K562 (cell line): ENCODE measurements at regions not wholly inside any gene's neighbourhood (a gene's known extent, or its start where the extent isn't known, plus 50 kb on each side); places are given as distances from the start of the nearest gene placed in this dataset.

Source experiments
- ATAC-seq: fragments of 200-7000 bp; cut with Tn5 transposase; 3 replicates; pipeline ENCODE4 v1.9.1; 2020; ENCODE audit warnings: moderate library complexity
- BruUV-seq: library from RNA; stranded (reverse); fragments of 400-500 nt; replicated peaks from 2 replicates; lab custom pipeline; 2021; lab: Mats Ljungman, UMichigan
- CTCF ChIA-PET: fragments of 300-600 bp; formaldehyde crosslinking; extraction: SDS; loops from one replicate; lab custom pipeline; 2021; ENCODE audit warnings: low intra/inter-chr PET ratio; lab: Yijun Ruan, JAX
- POLR2A ChIA-PET: fragments of 300-600, 350-650 bp; sonication (Branson Sonifier 250); formaldehyde crosslinking; extraction: SDS; loops from one replicate; lab custom pipeline; 2021; ENCODE audit warnings: antibody characterized with exemption, inconsistent platforms; lab: Yijun Ruan, JAX
- DNase-seq, 4 experiments: peaks; one replicate each; pipeline versions ENCODE4 v3.0.0 to v3.0.0-alpha.2; 2011 to 2018; ENCODE audit warnings: low spot score in 3 of 4, mixed read lengths in 3 of 4; ENCODE audit errors: extremely low read depth in 1 of 4
- FAIRE-seq: peaks from 2 replicates; lab custom pipeline; 2011; peaks lifted over from hg19 to GRCh38; lab: Jason Lieb, UNC
- H2AFZ ChIP-seq: 2 replicates; pipeline ENCODE4 v1.6.0; 2011; ENCODE audit warnings: low read depth, low read length, control low read depth, inconsistent platforms
- H3K27ac ChIP-seq: fragments of 200-600 bp; 3 replicates; pipeline ENCODE4 v1.8.0; 2011; ENCODE audit warnings: low read depth, mild to moderate bottlenecking, control low read depth, inconsistent platforms, low read length, moderate library complexity, mixed read lengths; ENCODE audit errors: extremely low read depth
- H3K27me3 ChIP-seq, 2 experiments: fragments of 300-600 bp in 1 of 2; 2 replicates in 1 of 2; 3 replicates in 1 of 2; pipeline versions ENCODE4 v1.6.0 to v1.8.0; 2011; ENCODE audit warnings: inconsistent platforms in 2 of 2, low read length in 2 of 2, mild to moderate bottlenecking in 1 of 2, mixed read lengths in 1 of 2, moderate library complexity in 1 of 2; ENCODE audit not compliant: control insufficient read depth in 2 of 2, insufficient read depth in 2 of 2
- H3K36me3 ChIP-seq: fragments of 300-600 bp; 3 replicates; pipeline ENCODE4 v1.8.0; 2011; ENCODE audit warnings: mild to moderate bottlenecking, low read length, inconsistent platforms; ENCODE audit not compliant: control insufficient read depth, insufficient read depth
- H3K4me1 ChIP-seq, 2 experiments: fragments of 200-600 bp in 1 of 2; replicated peaks in 1 of 2; 2 replicates in 1 of 2; 3 replicates in 1 of 2; pipeline versions ENCODE4 v1.5.1 to v1.8.0; 2011; ENCODE audit warnings: inconsistent platforms in 2 of 2, low read length in 2 of 2, mild to moderate bottlenecking in 1 of 2, mixed read lengths in 1 of 2, moderate library complexity in 1 of 2; ENCODE audit not compliant: control insufficient read depth in 2 of 2, insufficient read depth in 2 of 2
- H3K4me2 ChIP-seq: 2 replicates; pipeline ENCODE4 v1.6.1; 2011; ENCODE audit warnings: low read length, control low read depth, inconsistent platforms, mixed read lengths; ENCODE audit not compliant: insufficient read depth
- H3K4me3 ChIP-seq: fragments of 200-600 bp; sonication (generic), shearing (Covaris generic); 2 replicates; pipeline ENCODE4 v1.5.1; 2016; ENCODE audit warnings: control low read depth, inconsistent platforms
- H3K79me2 ChIP-seq: fragments of 200-600 bp; 3 replicates; pipeline ENCODE4 v1.8.0; 2011; ENCODE audit warnings: low read length, inconsistent platforms; ENCODE audit not compliant: control insufficient read depth, insufficient read depth
- H3K9ac ChIP-seq, 2 experiments: 2 replicates each; pipeline versions ENCODE4 v1.6.0 to v1.6.1; 2011; ENCODE audit warnings: low read depth in 2 of 2, low read length in 2 of 2, control low read depth in 1 of 2, inconsistent platforms in 1 of 2, mild to moderate bottlenecking in 1 of 2, mixed read lengths in 1 of 2; ENCODE audit not compliant: insufficient read depth in 1 of 2
- H3K9me1 ChIP-seq: one replicate; pipeline ENCODE4 v1.6.0; 2011; ENCODE audit warnings: inconsistent platforms, mild to moderate bottlenecking, low read length, moderate library complexity; ENCODE audit not compliant: control insufficient read depth, insufficient read depth
- H3K9me3 ChIP-seq: replicated peaks from 2 replicates; pipeline ENCODE4 v1.5.1; 2011; ENCODE audit warnings: low read depth, low read length, inconsistent platforms; ENCODE audit not compliant: control insufficient read depth, insufficient read depth
- H4K20me1 ChIP-seq: replicated peaks from 2 replicates; pipeline ENCODE4 v1.6.1; 2011; ENCODE audit warnings: low read length, inconsistent platforms, mixed read lengths; ENCODE audit not compliant: control insufficient read depth, insufficient read depth
- CUX1 ChIP-seq: fragments of 200-800 bp; sonication (Bioruptor generic); IDR thresholded peaks from 2 replicates; pipeline ENCODE4 v1.6.1; 2016; ENCODE audit warnings: missing genetic modification characterization, missing compliant biosample characterization
- HMBOX1 ChIP-seq: sonication (generic); IDR thresholded peaks from 2 replicates; pipeline ENCODE4 v1.6.1; 2016
- ILF3 ChIP-seq: fragments of 450-650 bp; IDR thresholded peaks from 2 replicates; pipeline ENCODE4 v1.6.1; 2018; ENCODE audit warnings: antibody characterized with exemption, mild to moderate bottlenecking, moderate library complexity, borderline replicate concordance
- NCOR1 ChIP-seq: fragments of 450-650 bp; IDR thresholded peaks from 2 replicates; pipeline ENCODE4 v1.6.1; 2016; ENCODE audit warnings: mild to moderate bottlenecking, moderate library complexity
- SREBF1 ChIP-seq: fragments of 150-350 bp; IDR thresholded peaks from 2 replicates; pipeline ENCODE4 v1.6.1; 2014; ENCODE audit warnings: antibody characterized with exemption, low read depth, low read length, borderline replicate concordance
- TAF7 ChIP-seq: fragments of 450-650 bp; IDR thresholded peaks from 2 replicates; pipeline ENCODE4 v1.6.1; 2016; ENCODE audit warnings: missing genetic modification characterization, missing compliant biosample characterization
- ZNF146 ChIP-seq: IDR thresholded peaks from one replicate; pipeline ENCODE4 v1.6.1; 2018; ENCODE audit warnings: missing compliant biosample characterization; ENCODE audit not compliant: unreplicated experiment
- ZNF785 ChIP-seq: fragments of 250-450 bp; sonication (Bioruptor Pico); IDR thresholded peaks from 2 replicates; pipeline ENCODE4 v1.4.0; 2020; ENCODE audit warnings: mild to moderate bottlenecking
- WGBS: fragments of 100-300 bp; shearing (Covaris generic); methylation state at CpG from one replicate; pipeline ENCODE4 v1.1.6; 2016; ENCODE audit warnings: low coverage, mixed read lengths; ENCODE audit not compliant: insufficient coverage; ENCODE audit errors: missing lambda C conversion rate; 5-methylcytosine and 5-hydroxymethylcytosine counted together
- in situ Hi-C: fragments of 300-500 bp; cut with MboI; formaldehyde crosslinking; loops from 4 replicates; pipeline ENCODE4 v1.15.0; 2018; ENCODE audit warnings: inconsistent platforms, mixed read lengths
- intact Hi-C: fragments of 100-400 bp; cut with micrococcal nuclease; formaldehyde crosslinking; loops from 2 replicates; pipeline ENCODE4 v1.14.2; 2022

- ATAC-seq, result no peak
Measured at GRCh38 chr7:81298951-81299666, 380.3 kb upstream of the SEMA3C start.

GRCh38 chr7:81297317-81297716 is 378.5 kb upstream of the SEMA3C start:
- CTCF ChIA-PET, result no interaction called here
- Histone ChIP-seq H3K9ac (no peak overlapping the region), H3K27ac (no peak overlapping the region), H3K9me3 (no peaks in the 10 kb centered on the region), H3K4me3 (no peak overlapping the region), H3K27me3 (no peaks in the 10 kb centered on the region), H3K36me3 (no peaks in the 10 kb centered on the region), H3K4me1 (no peaks in the 10 kb centered on the region), H3K4me2 (no peak overlapping the region), H3K79me2 (no peaks in the 10 kb centered on the region), H2AFZ (no peak overlapping the region), H4K20me1 (no peaks in the 10 kb centered on the region), H3K9me1 (no peaks in the 10 kb centered on the region)
- FAIRE-seq (no peak), ATAC-seq (no peak), DNase-seq (no peak)
- intact Hi-C loops (no loop called here), in situ Hi-C loops (no loop called here)
- 0% methylated on average over 2 of the region's 2 CpGs for WGBS
- no TSS peak for BruUV-seq
- POLR2A ChIA-PET, result no interaction called here
- TF ChIP-seq ILF3 (no peak), CUX1 (CRISPR knock-in tag) (no peak), NCOR1 (no peak)

More at GRCh38 chr7:81298951-81299666, 380.3 kb upstream of the SEMA3C start:
- Histone ChIP-seq H3K4me2 (no peak overlapping the region), H3K9ac (no peak overlapping the region), H2AFZ (no peak overlapping the region), H3K9me3 (no peaks in the 10 kb centered on the region), H3K4me1 (no peaks in the 10 kb centered on the region), H3K27me3 (no peaks in the 10 kb centered on the region), H3K27ac (no peak overlapping the region), H3K9me1 (no peaks in the 10 kb centered on the region), H3K4me3 (no peak overlapping the region), H4K20me1 (no peaks in the 10 kb centered on the region), H3K79me2 (no peaks in the 10 kb centered on the region), H3K36me3 (no peaks in the 10 kb centered on the region)
- no TSS peak for BruUV-seq
- intact Hi-C loops (no loop called here), in situ Hi-C loops (no loop called here)
- FAIRE-seq, result no peak
- DNase-seq, result no peak
- CTCF ChIA-PET, result no interaction called here
- 0% methylated on average over 5 of the region's 5 CpGs for WGBS
- TF ChIP-seq ZNF146 (CRISPR knock-in tag), result no peak
- TF ChIP-seq SREBF1, result no peak
- TF ChIP-seq TAF7, result no peak
- no peak for TF ChIP-seq ZNF785
- peak; percentile 54 for TF ChIP-seq HMBOX1
- POLR2A ChIA-PET, result no interaction called here
